ENCODE measurements at regions not wholly inside any gene's neighbourhood (a gene's known extent, or its start where the extent isn't known, plus 50 kb on each side); places are given as distances from the start of the nearest gene placed in this dataset.

- TF ChIP-seq CTCF (IDR thresholded peaks at IDR 0.05): no peak
- TF ChIP-seq BCL3 (IDR thresholded peaks at IDR 0.05): no peak
- no peak for TF ChIP-seq REST (IDR thresholded peaks at IDR 0.05)
Observed at GRCh38 chr16:59047114-59047513, 313.0 kb upstream of the GOT2 start.
